Mammary epithelial cell (primary cell): ENCODE measurements at regions not wholly inside any gene's neighbourhood (a gene's known extent, or its start where the extent isn't known, plus 50 kb on each side); places are given as distances from the start of the nearest gene placed in this dataset.

Experiments used
- EZH2 ChIP-seq: IDR thresholded peaks from 2 replicates; pipeline ENCODE4 v1.6.1; 2012; ENCODE audit warnings: low read length, inconsistent platforms, borderline replicate concordance
- TF ChIP-seq, protein P1 (sequence below), 2 donors: IDR thresholded peaks in 1 of 2; conservative IDR thresholded peaks in 1 of 2; 2 replicates each; pipeline ENCODE4 v1.5.1; 2011 to 2012; ENCODE audit warnings: inconsistent platforms in 2 of 2, low read length in 2 of 2, mild to moderate bottlenecking in 2 of 2, control low read depth in 1 of 2, low read depth in 1 of 2; ENCODE audit not compliant: insufficient read depth in 1 of 2; ENCODE audit errors: extremely low read depth in 1 of 2

DNA sequence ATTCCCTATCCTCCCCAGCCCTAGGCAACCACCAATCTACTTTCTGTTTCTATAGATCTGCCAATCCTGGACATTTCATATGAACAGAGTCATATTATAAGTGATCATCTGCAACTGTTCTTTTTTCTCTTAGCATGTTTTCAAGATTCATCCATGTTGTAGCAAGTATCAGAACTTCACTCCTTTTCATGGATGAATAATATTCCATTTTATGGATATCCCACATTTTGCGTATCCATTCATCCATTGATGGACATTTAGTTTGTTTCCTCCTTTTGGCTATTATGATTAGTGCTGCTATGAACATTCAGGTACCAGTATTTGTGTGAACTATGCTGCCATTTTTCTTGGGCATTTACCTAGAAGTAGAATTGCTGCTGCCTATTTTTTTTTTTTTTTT, 51.3 kb upstream of the HAND1 start:
- TF ChIP-seq, protein P1, sequence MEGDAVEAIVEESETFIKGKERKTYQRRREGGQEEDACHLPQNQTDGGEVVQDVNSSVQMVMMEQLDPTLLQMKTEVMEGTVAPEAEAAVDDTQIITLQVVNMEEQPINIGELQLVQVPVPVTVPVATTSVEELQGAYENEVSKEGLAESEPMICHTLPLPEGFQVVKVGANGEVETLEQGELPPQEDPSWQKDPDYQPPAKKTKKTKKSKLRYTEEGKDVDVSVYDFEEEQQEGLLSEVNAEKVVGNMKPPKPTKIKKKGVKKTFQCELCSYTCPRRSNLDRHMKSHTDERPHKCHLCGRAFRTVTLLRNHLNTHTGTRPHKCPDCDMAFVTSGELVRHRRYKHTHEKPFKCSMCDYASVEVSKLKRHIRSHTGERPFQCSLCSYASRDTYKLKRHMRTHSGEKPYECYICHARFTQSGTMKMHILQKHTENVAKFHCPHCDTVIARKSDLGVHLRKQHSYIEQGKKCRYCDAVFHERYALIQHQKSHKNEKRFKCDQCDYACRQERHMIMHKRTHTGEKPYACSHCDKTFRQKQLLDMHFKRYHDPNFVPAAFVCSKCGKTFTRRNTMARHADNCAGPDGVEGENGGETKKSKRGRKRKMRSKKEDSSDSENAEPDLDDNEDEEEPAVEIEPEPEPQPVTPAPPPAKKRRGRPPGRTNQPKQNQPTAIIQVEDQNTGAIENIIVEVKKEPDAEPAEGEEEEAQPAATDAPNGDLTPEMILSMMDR (conservative IDR thresholded peaks at IDR 0.05 in 1 of 2, IDR thresholded peaks at IDR 0.05 in 1 of 2; ENCODE audit: extremely low read depth in 1 of 2, insufficient read depth in 1 of 2, low read depth in 1 of 2, low read length in 2 of 2) = no peak
- TF ChIP-seq EZH2 = no peak
